Transverse colon (tissue), 4 donors: ENCODE measurements at regions not wholly inside any gene's neighbourhood (a gene's known extent, or its start where the extent isn't known, plus 50 kb on each side); places are given as distances from the start of the nearest gene placed in this dataset.

Experiments used
- CTCF ChIP-seq, 5 experiments: fragments of 200-600 bp in 3 of 5; fragments of 450-650 bp in 2 of 5; sonication (generic) in 3 of 5; IDR thresholded peaks; 1 replicate in 2 of 5; 2 replicates in 3 of 5; pipeline ENCODE4 v1.5.1; 2016 to 2017; ENCODE audit warnings: antibody characterized with exemption in 5 of 5, inconsistent platforms in 3 of 5, mild to moderate bottlenecking in 2 of 5, moderate library complexity in 1 of 5
- EP300 ChIP-seq: sonication (generic); formaldehyde crosslinking; IDR thresholded peaks from one replicate; pipeline ENCODE4 v1.6.1; 2017; ENCODE audit warnings: antibody characterized with exemption, low read depth
- POLR2AphosphoS5 ChIP-seq, 3 donors: sonication (generic); formaldehyde crosslinking; IDR thresholded peaks; one replicate each; pipeline ENCODE4 v1.6.1; 2016; ENCODE audit warnings: antibody characterized with exemption in 3 of 3

GRCh38 chr17:52546493-52546892, 388.0 kb upstream of the CA10 start:
- TF ChIP-seq CTCF (IDR thresholded peaks at IDR 0.05) (no peak), POLR2AphosphoS5 (IDR thresholded peaks at IDR 0.05) (no peak), EP300 (no peak)
